ENCODE measurements at regions not wholly inside any gene's neighbourhood (a gene's known extent, or its start where the extent isn't known, plus 50 kb on each side); places are given as distances from the start of the nearest gene placed in this dataset.
"Not testable (repeated sequence)": the region's sequence is repeated elsewhere in the genome, so short reads cannot be mapped to it uniquely, and the experiment has no call there.

- DNase-seq (no peak), ATAC-seq (replicated peaks) (no peak)
- no peak overlapping the region for H3K27ac Mint-ChIP-seq
- peaks cover 6 to 10% of the 10 kb centered on the region in 2 donors for H3K9me3 Mint-ChIP-seq
- peaks cover 0 to 3% of the 10 kb centered on the region in 2 donors for H3K27me3 Mint-ChIP-seq
- no peaks in the 10 kb centered on the region for H3K4me1 Mint-ChIP-seq (ENCODE audit: low read depth in 2 of 2)
- no peak overlapping the region for H3K4me3 Mint-ChIP-seq
- H3K36me3 Mint-ChIP-seq (ENCODE audit: insufficient read depth): no peaks in the 10 kb centered on the region
Measured at GRCh38 chrX:1111601-1112300, 100.7 kb downstream of the CRLF2 start.

GRCh38 chrX:1109580-1110119, 102.8 kb downstream of the CRLF2 start:
- Mint-ChIP-seq H3K9me3 (peaks cover 10 to 14% of the 10 kb centered on the region in 2 donors), H3K36me3 (ENCODE audit: insufficient read depth) (no peaks in the 10 kb centered on the region), H3K4me1 (ENCODE audit: low read depth in 2 of 2) (no peaks in the 10 kb centered on the region), H3K27ac (no peak overlapping the region), H3K4me3 (no peak overlapping the region), H3K27me3 (no peaks in the 10 kb centered on the region)
- ATAC-seq (replicated peaks): no peak
- DNase-seq: no peak

- no peak overlapping the region for H3K4me3 Mint-ChIP-seq
- peaks cover 10 to 14% of the 10 kb centered on the region in 2 donors for H3K9me3 Mint-ChIP-seq
- no peaks in the 10 kb centered on the region for H3K4me1 Mint-ChIP-seq (ENCODE audit: low read depth in 2 of 2)
- ATAC-seq (replicated peaks) (no peak), DNase-seq (no peak)
- no peak overlapping the region for H3K27ac Mint-ChIP-seq
- no peaks in the 10 kb centered on the region for H3K27me3 Mint-ChIP-seq
- no peaks in the 10 kb centered on the region for H3K36me3 Mint-ChIP-seq (ENCODE audit: insufficient read depth)
Measured at GRCh38 chrX:1108501-1109445, 103.7 kb downstream of the CRLF2 start.

- Mint-ChIP-seq H3K9me3 (peaks cover 10 to 14% of the 10 kb centered on the region in 2 donors), H3K27ac (no peak overlapping the region), H3K36me3 (ENCODE audit: insufficient read depth) (no peaks in the 10 kb centered on the region), H3K4me1 (ENCODE audit: low read depth in 2 of 2) (no peaks in the 10 kb centered on the region), H3K4me3 (no peak overlapping the region), H3K27me3 (no peaks in the 10 kb centered on the region)
- DNase-seq: no peak
- no peak for ATAC-seq (replicated peaks)
Measured at GRCh38 chrX:1106478-1107210, 105.8 kb downstream of the CRLF2 start.

GRCh38 chrX:1105671-1106419, 106.6 kb downstream of the CRLF2 start:
- no peaks in the 10 kb centered on the region for H3K36me3 Mint-ChIP-seq (ENCODE audit: insufficient read depth)
- no peak overlapping the region for H3K4me3 Mint-ChIP-seq
- H3K9me3 Mint-ChIP-seq: peaks cover 4 to 13% of the 10 kb centered on the region in 2 donors
- no peaks in the 10 kb centered on the region for H3K27me3 Mint-ChIP-seq
- H3K27ac Mint-ChIP-seq: no peak overlapping the region
- ATAC-seq (replicated peaks) (no peak), DNase-seq (no peak)
- H3K4me1 Mint-ChIP-seq (ENCODE audit: low read depth in 2 of 2): no peaks in the 10 kb centered on the region

GRCh38 chrX:1105031-1105430, 107.4 kb downstream of the CRLF2 start:
- H3K9me3 Mint-ChIP-seq; ATAC-seq (replicated peaks); H3K27me3 Mint-ChIP-seq; H3K4me1 Mint-ChIP-seq (ENCODE audit: low read depth in 2 of 2); H3K4me3 Mint-ChIP-seq; H3K36me3 Mint-ChIP-seq (ENCODE audit: insufficient read depth); DNase-seq; H3K27ac Mint-ChIP-seq: not testable (repeated sequence)

- Mint-ChIP-seq H3K27ac (no peak overlapping the region), H3K4me3 (no peak overlapping the region), H3K36me3 (ENCODE audit: insufficient read depth) (no peaks in the 10 kb centered on the region), H3K4me1 (ENCODE audit: low read depth in 2 of 2) (no peaks in the 10 kb centered on the region), H3K27me3 (peaks cover 0 to 22% of the 10 kb centered on the region in 2 donors), H3K9me3 (peaks cover 0 to 9% of the 10 kb centered on the region in 2 donors)
- ATAC-seq (replicated peaks) (no peak), DNase-seq (no peak)
Measured at GRCh38 chrX:1103360-1103759, 109.1 kb downstream of the CRLF2 start.

GRCh38 chrX:1102786-1103185, 109.7 kb downstream of the CRLF2 start:
- DNase-seq (no peak), ATAC-seq (replicated peaks) (no peak)
- Mint-ChIP-seq H3K36me3 (ENCODE audit: insufficient read depth) (no peaks in the 10 kb centered on the region), H3K27me3 (peaks cover 0 to 22% of the 10 kb centered on the region in 2 donors), H3K27ac (no peak overlapping the region), H3K9me3 (peaks cover 0 to 9% of the 10 kb centered on the region in 2 donors), H3K4me1 (ENCODE audit: low read depth in 2 of 2) (no peaks in the 10 kb centered on the region), H3K4me3 (no peak overlapping the region)

- H3K27ac Mint-ChIP-seq; H3K4me1 Mint-ChIP-seq (ENCODE audit: low read depth in 2 of 2); ATAC-seq (replicated peaks); H3K36me3 Mint-ChIP-seq (ENCODE audit: insufficient read depth); DNase-seq; H3K4me3 Mint-ChIP-seq: not testable (repeated sequence)
- Mint-ChIP-seq H3K9me3 (peaks cover 4 to 12% of the 10 kb centered on the region in 2 donors), H3K27me3 (peaks cover 0 to 22% of the 10 kb centered on the region in 2 donors)
Measured at GRCh38 chrX:1102221-1102620, 110.2 kb downstream of the CRLF2 start.

GRCh38 chrX:1099146-1099770, 113.2 kb downstream of the CRLF2 start:
- Mint-ChIP-seq H3K36me3 (ENCODE audit: insufficient read depth) (no peaks in the 10 kb centered on the region), H3K9me3 (peaks cover 7 to 10% of the 10 kb centered on the region in 2 donors), H3K27me3 (peaks cover 0 to 22% of the 10 kb centered on the region in 2 donors), H3K27ac (no peak overlapping the region), H3K4me3 (no peak overlapping the region), H3K4me1 (ENCODE audit: low read depth in 2 of 2) (no peaks in the 10 kb centered on the region)
- DNase-seq: no peak
- no peak for ATAC-seq (replicated peaks)

GRCh38 chrX:1097328-1097727, 115.1 kb downstream of the CRLF2 start:
- ATAC-seq (replicated peaks) (no peak), DNase-seq (no peak)
- Mint-ChIP-seq H3K36me3 (ENCODE audit: insufficient read depth) (no peaks in the 10 kb centered on the region), H3K27ac (no peak overlapping the region), H3K4me3 (no peak overlapping the region), H3K4me1 (ENCODE audit: low read depth in 2 of 2) (no peaks in the 10 kb centered on the region), H3K9me3 (peaks cover 7 to 10% of the 10 kb centered on the region in 2 donors), H3K27me3 (peaks cover 0 to 22% of the 10 kb centered on the region in 2 donors)

- ATAC-seq (replicated peaks) (no peak), DNase-seq (no peak)
- H3K36me3 Mint-ChIP-seq (ENCODE audit: insufficient read depth): no peaks in the 10 kb centered on the region
- peaks cover 0 to 13% of the 10 kb centered on the region in 2 donors for H3K27me3 Mint-ChIP-seq
- no peak overlapping the region for H3K27ac Mint-ChIP-seq
- no peaks in the 10 kb centered on the region for H3K4me1 Mint-ChIP-seq (ENCODE audit: low read depth in 2 of 2)
- H3K4me3 Mint-ChIP-seq: no peak overlapping the region
- H3K9me3 Mint-ChIP-seq: peaks cover 7 to 10% of the 10 kb centered on the region in 2 donors
Measured at GRCh38 chrX:1094566-1095333, 117.7 kb downstream of the CRLF2 start.
